ENCODE measurements at regions not wholly inside any gene's neighbourhood (a gene's known extent, or its start where the extent isn't known, plus 50 kb on each side); places are given as distances from the start of the nearest gene placed in this dataset.
"Not testable (repeated sequence)": the region's sequence is repeated elsewhere in the genome, so short reads cannot be mapped to it uniquely, and the experiment has no call there.

- DNase-seq, result no peak
Measured at GRCh38 chr3:31102196-31102879, 207.9 kb upstream of the GADL1 start.

- no peak for DNase-seq
Measured at GRCh38 chr3:31103181-31103580, 208.7 kb upstream of the GADL1 start.

- DNase-seq, result no peak
Measured at GRCh38 chr3:31103623-31104180, 209.2 kb upstream of the GADL1 start.

- DNase-seq, result no peak
Measured at GRCh38 chr3:31105011-31105410, 210.6 kb upstream of the GADL1 start.

GRCh38 chr3:31105438-31106077 lies 211.1 kb upstream of the GADL1 start:
- no peak for DNase-seq

GRCh38 chr3:31106204-31106603 lies 211.7 kb upstream of the GADL1 start:
- DNase-seq, result no peak

- DNase-seq, result no peak
Measured at GRCh38 chr3:31106912-31107311, 212.5 kb upstream of the GADL1 start.

- DNase-seq, result no peak
Measured at GRCh38 chr3:31114929-31115283, 220.4 kb upstream of the GADL1 start.

GRCh38 chr3:31115531-31115930 lies 221.1 kb upstream of the GADL1 start:
- not testable (repeated sequence) for DNase-seq

GRCh38 chr3:31116651-31117050 lies 222.2 kb upstream of the GADL1 start:
- DNase-seq, result no peak

- DNase-seq, result no peak
Measured at GRCh38 chr3:31117854-31118253, 223.4 kb upstream of the GADL1 start.

- no peak for DNase-seq
Measured at GRCh38 chr3:31124373-31124772, 229.9 kb upstream of the GADL1 start.

- no peak for DNase-seq
Measured at GRCh38 chr3:31125413-31126020, 231.1 kb upstream of the GADL1 start.

GRCh38 chr3:31129241-31129640 lies 234.8 kb upstream of the GADL1 start:
- DNase-seq, result no peak

- no peak for DNase-seq
Measured at GRCh38 chr3:31132132-31132769, 237.8 kb upstream of the GADL1 start.

GRCh38 chr3:31133541-31133940 lies 239.1 kb upstream of the GADL1 start:
- DNase-seq, result no peak

- no peak for DNase-seq
Measured at GRCh38 chr3:31135546-31135945, 241.1 kb upstream of the GADL1 start.

- DNase-seq, result no peak
Measured at GRCh38 chr3:31137718-31138465, 243.4 kb upstream of the GADL1 start.

- DNase-seq, result no peak
Measured at GRCh38 chr3:31140470-31140869, 246.0 kb upstream of the GADL1 start.

GRCh38 chr3:31142139-31142538 lies 247.7 kb upstream of the GADL1 start:
- no peak for DNase-seq

GRCh38 chr3:31142543-31142942 lies 248.1 kb upstream of the GADL1 start:
- DNase-seq, result no peak

GRCh38 chr3:31145062-31145461 lies 250.6 kb upstream of the GADL1 start:
- no peak for DNase-seq

GRCh38 chr3:31147550-31147949 lies 253.1 kb upstream of the GADL1 start:
- no peak for DNase-seq

All from activated CD4-positive, alpha-beta T cell treated with anti-CD3 and anti-CD28 coated beads, Interleukin-2, amount 50 U/mL, for 1 hour (primary cell).